Right renal pelvis (tissue), 4 donors: ENCODE measurements at regions not wholly inside any gene's neighbourhood (a gene's known extent, or its start where the extent isn't known, plus 50 kb on each side); places are given as distances from the start of the nearest gene placed in this dataset.

Experiments
- DNase-seq, 4 donors: peaks; one replicate each; pipeline ENCODE4 v3.0.0-alpha.2; 2013; ENCODE audit warnings: low read depth in 4 of 4, low spot score in 3 of 4, missing footprints in 1 of 4

DNA sequence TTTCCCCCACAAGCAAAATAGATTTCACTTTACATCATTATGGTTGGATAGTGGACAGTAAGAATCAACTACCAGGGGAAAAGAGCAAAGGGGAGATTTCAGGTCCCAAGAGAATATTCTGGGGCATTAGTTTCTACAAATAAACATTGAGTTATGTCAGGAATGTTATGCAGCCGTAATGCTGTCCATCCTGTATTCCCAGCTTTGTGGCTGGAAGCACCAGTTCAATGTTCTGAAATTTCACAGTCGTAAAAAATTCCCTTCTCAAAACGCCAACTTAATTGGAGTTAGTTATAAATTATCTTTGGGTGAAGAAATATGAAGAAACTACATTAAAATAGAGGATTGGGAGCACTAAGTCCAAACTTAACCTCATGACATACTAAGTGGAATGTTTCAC, 141.5 kb upstream of the FIGN start:
- peak in 3 of 4 donors; percentile 8 to 36 (median 14) for DNase-seq

- no peak for DNase-seq
These were observed 127.3 kb upstream of the FIGN start for GRCh38 chr2:163863073-163863472.

- no peak for DNase-seq
These were observed 124.1 kb upstream of the FIGN start for GRCh38 chr2:163859951-163860350.

- DNase-seq = no peak
These were observed 121.1 kb upstream of the FIGN start for GRCh38 chr2:163856941-163857340.

DNA sequence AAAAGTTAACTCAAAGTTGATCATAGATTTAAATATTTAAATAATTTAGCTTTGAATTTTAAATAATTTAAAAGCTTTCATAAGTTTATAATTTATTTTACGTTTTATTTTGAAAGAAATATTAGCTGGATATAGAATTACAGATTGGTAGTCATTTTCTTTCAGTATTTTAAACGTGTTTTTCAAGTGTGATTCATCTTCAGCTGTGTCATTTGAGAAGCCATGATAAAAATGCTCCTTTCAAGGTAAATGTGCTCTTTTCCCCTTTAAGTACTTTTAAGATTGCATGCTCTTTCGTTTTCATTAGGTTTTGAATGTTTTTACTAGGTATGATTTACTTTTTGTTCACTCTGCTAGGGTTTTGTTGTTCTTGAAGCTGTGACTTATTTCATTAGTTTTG, 116.8 kb upstream of the FIGN start:
- DNase-seq = no peak

DNA sequence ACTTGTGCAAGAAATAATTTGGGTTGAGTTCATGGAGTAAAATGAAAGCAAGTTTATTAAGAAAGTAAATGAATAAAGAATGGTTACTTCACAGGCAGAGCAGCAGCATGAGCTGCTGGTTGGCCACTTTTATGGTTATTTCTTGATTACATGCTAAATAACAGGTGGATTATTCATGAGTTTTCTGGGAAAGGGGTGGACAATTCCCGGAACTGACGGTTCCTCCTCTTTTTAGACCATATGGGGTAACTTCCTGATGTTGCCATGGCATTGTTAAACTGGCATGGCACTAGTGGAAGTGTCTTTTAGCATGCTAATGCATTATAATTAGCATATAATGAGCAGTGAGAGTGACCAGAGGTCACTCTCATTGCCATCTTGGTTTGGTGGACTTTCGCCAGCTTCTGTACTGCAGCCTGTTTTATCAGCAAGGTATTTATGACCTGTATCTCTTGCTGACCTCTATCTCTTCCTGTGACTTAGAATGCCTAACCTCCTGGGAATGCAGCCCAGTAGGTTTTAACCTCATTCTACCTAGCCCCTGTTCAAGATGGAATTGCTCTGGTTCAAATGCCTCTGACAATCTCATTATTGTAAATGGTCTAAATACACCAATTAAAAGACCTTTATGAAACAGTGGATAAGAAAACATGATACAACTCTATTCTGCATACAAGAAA, 114.1 kb upstream of the FIGN start:
- DNase-seq = no peak

- no peak for DNase-seq
These were observed 103.1 kb upstream of the FIGN start for GRCh38 chr2:163838890-163839289.

- no peak for DNase-seq
These were observed 100.4 kb upstream of the FIGN start for GRCh38 chr2:163836167-163836566.

- DNase-seq = no peak
These were observed 99.0 kb upstream of the FIGN start for GRCh38 chr2:163834841-163835240.

- no peak for DNase-seq
These were observed 98.4 kb upstream of the FIGN start for GRCh38 chr2:163834221-163834620.

- no peak for DNase-seq
These were observed 93.0 kb upstream of the FIGN start for GRCh38 chr2:163828771-163829170.

DNA sequence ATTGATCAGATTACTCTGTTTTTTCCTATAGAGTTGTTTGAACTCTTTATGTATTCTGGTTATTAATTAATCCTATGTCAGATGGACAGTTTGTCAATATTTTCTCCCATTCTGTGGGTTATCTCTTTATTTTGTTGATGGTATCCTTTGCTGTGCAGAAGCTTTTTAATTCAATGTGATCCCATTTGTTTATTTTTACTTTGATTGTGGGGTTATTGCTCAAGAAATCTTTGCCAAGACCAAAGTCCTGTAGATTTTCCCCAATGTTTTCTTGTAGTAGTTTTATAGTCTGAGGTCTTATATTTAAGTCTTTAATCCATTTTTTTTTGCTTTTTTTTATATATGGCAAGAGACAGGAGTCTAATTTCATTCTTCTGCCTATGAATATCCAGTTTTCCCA, 86.2 kb upstream of the FIGN start:
- no peak for DNase-seq

- DNase-seq = no peak
These were observed 77.2 kb upstream of the FIGN start for GRCh38 chr2:163812926-163813520.

DNA sequence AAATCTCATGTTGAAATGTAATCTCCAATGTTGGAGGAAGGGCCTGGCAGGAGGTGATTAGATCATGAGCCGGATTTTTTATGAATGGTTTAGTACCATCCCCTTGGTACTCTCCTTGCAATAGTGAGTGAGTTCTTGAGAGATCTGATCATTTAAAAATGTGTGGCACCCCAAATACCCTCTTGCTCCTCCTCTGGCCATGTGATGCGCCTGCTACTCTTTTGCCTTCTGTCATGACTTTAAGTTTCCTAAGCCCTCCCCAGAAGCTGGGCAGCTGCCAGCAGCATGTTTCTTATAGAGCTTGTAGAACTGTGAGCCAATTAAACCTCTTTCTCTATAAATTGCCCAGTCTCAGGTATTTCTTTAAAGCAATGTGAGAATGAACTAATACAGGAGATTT, 72.6 kb upstream of the FIGN start:
- no peak for DNase-seq

DNA sequence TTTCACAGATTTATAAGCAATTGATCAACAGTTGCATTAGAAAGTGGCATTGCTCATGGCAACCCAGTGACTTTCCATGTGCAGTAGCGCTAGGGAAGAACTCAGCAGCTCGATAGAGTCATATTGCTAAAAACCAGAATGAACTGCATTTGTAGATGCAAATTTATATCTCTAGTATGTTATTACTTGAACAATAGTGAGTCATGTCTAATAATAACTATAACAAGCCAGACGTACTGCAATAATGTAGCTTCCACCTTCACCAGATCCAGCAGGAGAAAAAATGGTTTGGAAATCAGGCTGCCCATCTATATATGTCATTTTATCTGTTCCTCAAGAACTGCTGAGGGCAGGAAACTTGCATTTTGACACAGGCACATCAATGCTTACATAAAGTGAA, 66.5 kb upstream of the FIGN start:
- DNase-seq = no peak

GRCh38 chr2:163801486-163801885, 65.7 kb upstream of the FIGN start:
- DNase-seq = no peak

DNA sequence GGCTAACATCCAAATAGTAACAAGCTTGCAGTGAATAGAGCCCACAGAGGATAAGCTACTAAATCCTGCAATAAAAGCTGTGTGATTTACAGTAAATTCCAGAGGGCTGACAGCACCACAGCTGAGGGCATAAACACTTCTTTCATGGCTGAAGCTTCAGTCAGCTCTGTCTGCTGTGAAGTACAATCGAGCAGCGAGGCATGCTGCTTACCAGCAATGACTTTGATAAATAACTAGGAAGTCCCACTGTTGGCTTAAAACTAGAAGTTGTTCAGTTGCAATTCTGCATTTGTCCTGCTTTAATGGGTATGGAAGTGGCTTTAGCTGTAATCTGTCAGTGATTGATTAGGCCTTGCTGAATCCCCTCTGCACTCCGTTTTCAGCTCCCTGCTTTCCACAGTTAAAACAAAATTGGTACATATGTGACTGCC, 65.2 kb upstream of the FIGN start:
- DNase-seq = peak; percentile 59 to 75 (median 68)

- DNase-seq = no peak
These were observed 64.0 kb upstream of the FIGN start for GRCh38 chr2:163799807-163800206.

DNA sequence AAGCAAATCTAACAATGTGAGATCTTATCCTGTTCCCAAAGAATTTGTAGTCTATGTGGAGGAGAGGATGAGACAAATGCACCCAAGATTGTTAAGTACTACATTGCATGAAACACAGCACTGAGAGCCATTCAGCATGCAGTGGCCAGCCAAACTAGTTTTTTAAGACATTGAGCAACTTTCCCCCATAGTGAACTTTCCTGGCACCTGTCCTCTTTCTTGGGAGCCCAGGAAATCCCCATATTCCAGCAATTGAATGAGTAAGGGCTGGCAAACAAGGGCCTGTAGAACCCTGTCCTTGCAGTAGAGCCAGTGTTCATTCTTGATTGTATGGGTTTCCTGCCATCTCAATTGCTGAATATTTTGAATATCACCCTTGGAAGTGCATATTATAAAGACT, 58.8 kb upstream of the FIGN start:
- DNase-seq = no peak
